Large intestine (tissue), 3 donors: ENCODE measurements at regions not wholly inside any gene's neighbourhood (a gene's known extent, or its start where the extent isn't known, plus 50 kb on each side); places are given as distances from the start of the nearest gene placed in this dataset.

Source experiments
- DNase-seq, 2 donors: peaks; one replicate each; pipeline versions ENCODE4 v3.0.0 to v3.0.0-alpha.2; 2013
- H3K27ac ChIP-seq: one replicate; pipeline ENCODE4 v1.5.1; 2013; ENCODE audit warnings: low read length
- H3K27me3 ChIP-seq: 2 replicates; pipeline ENCODE4 v1.6.1; 2013; ENCODE audit warnings: low read length; ENCODE audit not compliant: control insufficient read depth, insufficient read depth
- H3K36me3 ChIP-seq: 2 replicates; pipeline ENCODE4 v1.6.1; 2013; ENCODE audit warnings: low read length; ENCODE audit not compliant: control insufficient read depth, insufficient read depth
- H3K4me1 ChIP-seq: one replicate; pipeline ENCODE4 v1.6.1; 2013; ENCODE audit warnings: low read length; ENCODE audit not compliant: control insufficient read depth, insufficient read depth
- H3K4me3 ChIP-seq: one replicate; pipeline ENCODE4 v1.5.1; 2013; ENCODE audit warnings: low read length
- H3K9me3 ChIP-seq: one replicate; pipeline ENCODE4 v1.6.1; 2013; ENCODE audit warnings: mild to moderate bottlenecking, low read depth, low read length, moderate library complexity; ENCODE audit not compliant: control insufficient read depth
- WGBS: methylation state at CpG from one replicate; pipeline ENCODE4 v1.1.5; 2013; ENCODE audit warnings: low lambda C conversion rate; ENCODE audit not compliant: insufficient coverage; 5-methylcytosine and 5-hydroxymethylcytosine counted together

- Histone ChIP-seq H3K9me3 (no peaks in the 10 kb centered on the region), H3K4me3 (no peak overlapping the region), H3K27me3 (no peaks in the 10 kb centered on the region), H3K4me1 (no peaks in the 10 kb centered on the region), H3K36me3 (no peaks in the 10 kb centered on the region), H3K27ac (no peak overlapping the region)
- DNase-seq = no peak
- WGBS = no CpG with 5 or more reads among the region's 7 CpGs
Measured at GRCh38 chr11:133582750-133583149, 50.4 kb upstream of the OPCML start.

- H3K36me3 ChIP-seq = no peaks in the 10 kb centered on the region
- no peak for DNase-seq
- no peak overlapping the region for H3K4me3 ChIP-seq
- no peak overlapping the region for H3K27ac ChIP-seq
- no peaks in the 10 kb centered on the region for H3K27me3 ChIP-seq
- no peaks in the 10 kb centered on the region for H3K4me1 ChIP-seq
- no peaks in the 10 kb centered on the region for H3K9me3 ChIP-seq
- no CpG with 5 or more reads among the region's 1 CpG for WGBS
Measured at GRCh38 chr11:133582326-133582725, 50.0 kb upstream of the OPCML start.
